Chondrocyte (in vitro differentiated cells): ENCODE measurements at regions not wholly inside any gene's neighbourhood (a gene's known extent, or its start where the extent isn't known, plus 50 kb on each side); places are given as distances from the start of the nearest gene placed in this dataset.

ENCODE experiments used
- DNase-seq: peaks from one replicate; pipeline ENCODE4 v3.0.0; 2021; ENCODE audit warnings: mixed read lengths, low spot score
- H3K27ac Mint-ChIP-seq: one replicate; pipeline ENCODE4 v1.8.0; 2021; ENCODE audit warnings: mild to moderate bottlenecking, moderate library complexity, mixed read lengths; ENCODE audit not compliant: unreplicated experiment
- H3K27me3 Mint-ChIP-seq: 2 replicates; pipeline ENCODE4 v1.8.0; 2021; ENCODE audit warnings: low read depth, mixed read lengths
- H3K36me3 Mint-ChIP-seq: 2 replicates; pipeline ENCODE4 v1.8.0; 2021; ENCODE audit warnings: low read depth, mixed read lengths
- H3K4me1 Mint-ChIP-seq: 2 replicates; pipeline ENCODE4 v1.8.0; 2021; ENCODE audit warnings: low read depth, mild to moderate bottlenecking, mixed read lengths
- H3K4me3 Mint-ChIP-seq: one replicate; pipeline ENCODE4 v1.8.0; 2021; ENCODE audit warnings: mild to moderate bottlenecking, moderate library complexity, mixed read lengths; ENCODE audit not compliant: unreplicated experiment
- H3K9me3 Mint-ChIP-seq: 2 replicates; pipeline ENCODE4 v1.8.0; 2021; ENCODE audit warnings: low read depth, mixed read lengths
- TF ChIP-seq, protein P1 (sequence below): fragments of 200-600 bp; sonication (generic); IDR thresholded peaks from 2 replicates; pipeline ENCODE4 v1.5.0; 2021; ENCODE audit warnings: antibody characterized with exemption, mild to moderate bottlenecking, moderate library complexity

- H3K4me1 Mint-ChIP-seq = no peaks in the 10 kb centered on the region
- no peak overlapping the region for H3K27ac Mint-ChIP-seq
- no peak overlapping the region for H3K4me3 Mint-ChIP-seq
- no peaks in the 10 kb centered on the region for H3K9me3 Mint-ChIP-seq
- TF ChIP-seq, protein P1, sequence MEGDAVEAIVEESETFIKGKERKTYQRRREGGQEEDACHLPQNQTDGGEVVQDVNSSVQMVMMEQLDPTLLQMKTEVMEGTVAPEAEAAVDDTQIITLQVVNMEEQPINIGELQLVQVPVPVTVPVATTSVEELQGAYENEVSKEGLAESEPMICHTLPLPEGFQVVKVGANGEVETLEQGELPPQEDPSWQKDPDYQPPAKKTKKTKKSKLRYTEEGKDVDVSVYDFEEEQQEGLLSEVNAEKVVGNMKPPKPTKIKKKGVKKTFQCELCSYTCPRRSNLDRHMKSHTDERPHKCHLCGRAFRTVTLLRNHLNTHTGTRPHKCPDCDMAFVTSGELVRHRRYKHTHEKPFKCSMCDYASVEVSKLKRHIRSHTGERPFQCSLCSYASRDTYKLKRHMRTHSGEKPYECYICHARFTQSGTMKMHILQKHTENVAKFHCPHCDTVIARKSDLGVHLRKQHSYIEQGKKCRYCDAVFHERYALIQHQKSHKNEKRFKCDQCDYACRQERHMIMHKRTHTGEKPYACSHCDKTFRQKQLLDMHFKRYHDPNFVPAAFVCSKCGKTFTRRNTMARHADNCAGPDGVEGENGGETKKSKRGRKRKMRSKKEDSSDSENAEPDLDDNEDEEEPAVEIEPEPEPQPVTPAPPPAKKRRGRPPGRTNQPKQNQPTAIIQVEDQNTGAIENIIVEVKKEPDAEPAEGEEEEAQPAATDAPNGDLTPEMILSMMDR = no peak
- H3K36me3 Mint-ChIP-seq = no peaks in the 10 kb centered on the region
- DNase-seq = no peak
- H3K27me3 Mint-ChIP-seq = peaks cover 8% of the 10 kb centered on the region
These were observed 61.1 kb upstream of the SV2C start for GRCh38 chr5:76021936-76022584.

GRCh38 chr5:76016258-76016657 lies 66.9 kb upstream of the SV2C start:
- no peak overlapping the region for H3K4me3 Mint-ChIP-seq
- H3K4me1 Mint-ChIP-seq = no peaks in the 10 kb centered on the region
- no peak for DNase-seq
- H3K27me3 Mint-ChIP-seq = peaks cover 2% of the 10 kb centered on the region
- no peaks in the 10 kb centered on the region for H3K36me3 Mint-ChIP-seq
- H3K9me3 Mint-ChIP-seq = peaks cover 4% of the 10 kb centered on the region
- no peak overlapping the region for H3K27ac Mint-ChIP-seq
- TF ChIP-seq, protein P1 = peak; percentile 46

GRCh38 chr5:76014005-76014404 lies 69.2 kb upstream of the SV2C start:
- Mint-ChIP-seq H3K4me1 (no peaks in the 10 kb centered on the region), H3K27me3 (peaks cover 6% of the 10 kb centered on the region), H3K36me3 (no peaks in the 10 kb centered on the region), H3K27ac (no peak overlapping the region), H3K9me3 (peaks cover 4% of the 10 kb centered on the region), H3K4me3 (no peak overlapping the region)
- DNase-seq = no peak
- TF ChIP-seq, protein P1 = no peak

DNA sequence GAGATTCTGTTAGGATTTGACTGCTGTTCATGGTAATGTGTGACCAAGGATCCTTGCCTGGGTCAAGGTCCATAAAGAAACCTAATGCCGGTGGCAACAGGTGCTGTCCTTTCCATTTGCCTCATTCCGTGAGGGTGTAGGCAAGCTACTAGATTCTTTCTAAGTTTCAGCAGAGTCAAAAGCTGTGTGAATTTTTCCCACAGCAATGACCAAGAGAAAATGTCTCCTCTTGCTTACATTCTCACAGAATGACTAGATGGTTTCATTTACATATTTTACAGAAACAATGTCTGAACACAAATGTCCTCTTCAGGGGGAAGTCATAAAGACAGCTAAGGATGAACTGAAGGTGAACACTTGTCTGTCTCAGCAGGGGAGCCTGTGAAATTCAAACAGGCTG lies 75.3 kb upstream of the SV2C start:
- Mint-ChIP-seq H3K4me3 (no peak overlapping the region), H3K4me1 (no peaks in the 10 kb centered on the region), H3K27me3 (peaks cover 9% of the 10 kb centered on the region), H3K9me3 (peaks cover 8% of the 10 kb centered on the region), H3K36me3 (no peaks in the 10 kb centered on the region), H3K27ac (no peak overlapping the region)
- TF ChIP-seq, protein P1 = no peak
- no peak for DNase-seq

GRCh38 chr5:76000582-76000981 lies 82.6 kb upstream of the SV2C start:
- TF ChIP-seq, protein P1 = no peak
- no peaks in the 10 kb centered on the region for H3K36me3 Mint-ChIP-seq
- H3K4me3 Mint-ChIP-seq = no peak overlapping the region
- no peaks in the 10 kb centered on the region for H3K27me3 Mint-ChIP-seq
- peaks cover 12% of the 10 kb centered on the region for H3K9me3 Mint-ChIP-seq
- no peak overlapping the region for H3K27ac Mint-ChIP-seq
- no peaks in the 10 kb centered on the region for H3K4me1 Mint-ChIP-seq
- DNase-seq = no peak
